ENCODE measurements at regions not wholly inside any gene's neighbourhood (a gene's known extent, or its start where the extent isn't known, plus 50 kb on each side); places are given as distances from the start of the nearest gene placed in this dataset.
"Not testable (repeated sequence)": the region's sequence is repeated elsewhere in the genome, so short reads cannot be mapped to it uniquely, and the experiment has no call there.

GRCh38 chr14:95770777-95771176 lies 56.9 kb upstream of the TCL1A start:
- TF ChIP-seq CTCF (IDR thresholded peaks at IDR 0.05; ENCODE audit: low read depth, low read length, missing control alignments): no peak
- DNase-seq (ENCODE audit: low read depth): no peak
- H3K4me3 ChIP-seq (ENCODE audit: low read depth, low read length): no peak overlapping the region

- TF ChIP-seq CTCF (IDR thresholded peaks at IDR 0.05; ENCODE audit: low read depth, low read length, missing control alignments): no peak
- DNase-seq (ENCODE audit: low read depth): no peak
Measured at GRCh38 chr14:95769976-95770375, 56.1 kb upstream of the TCL1A start.

GRCh38 chr14:95769431-95769830 lies 55.5 kb upstream of the TCL1A start:
- not testable (repeated sequence) for DNase-seq (ENCODE audit: low read depth)

More at GRCh38 chr14:95769976-95770375, 56.1 kb upstream of the TCL1A start:
- no peak overlapping the region for H3K4me3 ChIP-seq (ENCODE audit: low read depth, low read length)

GRCh38 chr14:95765051-95765450 lies 51.1 kb upstream of the TCL1A start:
- H3K4me3 ChIP-seq (ENCODE audit: low read depth, low read length): no peak overlapping the region
- TF ChIP-seq CTCF (IDR thresholded peaks at IDR 0.05; ENCODE audit: low read depth, low read length, missing control alignments): no peak
- no peak for DNase-seq (ENCODE audit: low read depth)

More at GRCh38 chr14:95769431-95769830, 55.5 kb upstream of the TCL1A start:
- H3K4me3 ChIP-seq (ENCODE audit: low read depth, low read length): not testable (repeated sequence)

- H3K4me3 ChIP-seq (ENCODE audit: low read depth, low read length): no peak overlapping the region
- no peak for DNase-seq (ENCODE audit: low read depth)
- no peak for TF ChIP-seq CTCF (IDR thresholded peaks at IDR 0.05; ENCODE audit: low read depth, low read length, missing control alignments)
Measured at GRCh38 chr14:95763875-95764274, 50.0 kb upstream of the TCL1A start.
